ENCODE measurements at regions not wholly inside any gene's neighbourhood (a gene's known extent, or its start where the extent isn't known, plus 50 kb on each side); places are given as distances from the start of the nearest gene placed in this dataset.

- Histone ChIP-seq H3K4me3 (ENCODE audit: insufficient read depth, low read depth, low read length) (no peak overlapping the region), H3K4ac (ENCODE audit: low read depth, low read length) (no peak overlapping the region), H3K9me1 (ENCODE audit: insufficient read depth, low read length) (no peaks in the 10 kb centered on the region), H3K79me1 (ENCODE audit: low read depth in 1 of 2, low read length in 2 of 2) (no peaks in the 10 kb centered on the region), H3K23ac (ENCODE audit: low read depth, low read length) (no peak overlapping the region), H3K18ac (ENCODE audit: low read depth, low read length) (no peak overlapping the region), H4K5ac (ENCODE audit: low read depth, low read length) (no peak overlapping the region), H4K8ac (ENCODE audit: low read depth in 2 of 2, low read length in 2 of 2) (no peak overlapping the region), H2AFZ (replicated peaks; ENCODE audit: low read length, poor library complexity) (no peak overlapping the region), H2BK20ac (ENCODE audit: low read depth, low read length) (no peak overlapping the region), H2BK5ac (ENCODE audit: low read depth, low read length, poor library complexity, severe bottlenecking) (no peak overlapping the region), H3K9ac (ENCODE audit: low read depth, low read length) (no peak overlapping the region), H3K14ac (replicated peaks; ENCODE audit: low read depth, low read length) (no peak overlapping the region), H3K27ac (ENCODE audit: insufficient read depth, low read length) (no peak overlapping the region), H3K9me3 (ENCODE audit: control insufficient read depth, insufficient read depth, low read length) (peaks cover 21% of the 10 kb centered on the region), H2AK9ac (replicated peaks; ENCODE audit: low read depth, low read length, poor library complexity) (no peak overlapping the region), H3K4me1 (ENCODE audit: control insufficient read depth, insufficient read depth, low read length) (no peaks in the 10 kb centered on the region), H3K36me3 (ENCODE audit: control insufficient read depth, insufficient read depth, low read length) (no peaks in the 10 kb centered on the region), H4K20me1 (ENCODE audit: insufficient read depth, low read length) (no peaks in the 10 kb centered on the region), H4K91ac (ENCODE audit: insufficient read depth, low read depth, low read length) (no peak overlapping the region), H2BK120ac (ENCODE audit: low read depth, low read length) (no peak overlapping the region), H3K27me3 (ENCODE audit: control insufficient read depth, insufficient read depth, low read length) (no peaks in the 10 kb centered on the region), H2AK5ac (ENCODE audit: low read depth, low read length) (no peak overlapping the region), H3K4me2 (ENCODE audit: low read depth, low read length) (no peak overlapping the region), H3K56ac (ENCODE audit: extremely low read depth, insufficient read depth, low read length) (no peak overlapping the region), H2BK15ac (ENCODE audit: low read depth, low read length) (no peak overlapping the region)
- no TSS peak for BruUV-seq (replicated peaks)
- intact Hi-C loops (cut with micrococcal nuclease), result no loop called here
- no peak for TF ChIP-seq ELK1 (IDR thresholded peaks at IDR 0.05; ENCODE audit: borderline replicate concordance, low read depth, low read length)
- no peak for TF ChIP-seq FOS (IDR thresholded peaks at IDR 0.05; ENCODE audit: low read depth, low read length)
- TF ChIP-seq BHLHE40 (IDR thresholded peaks at IDR 0.05; ENCODE audit: low read depth, low read length), result no peak
- no peak for TF ChIP-seq POLR2A (IDR thresholded peaks at IDR 0.05; ENCODE audit: low read depth, low read length)
- TF ChIP-seq MAFK (IDR thresholded peaks at IDR 0.05; ENCODE audit: low read depth, low read length), result no peak
- no peak for TF ChIP-seq MAZ (IDR thresholded peaks at IDR 0.05; ENCODE audit: borderline replicate concordance, low read depth, low read length)
- no peak for TF ChIP-seq USF2 (IDR thresholded peaks at IDR 0.05; ENCODE audit: low read depth, low read length)
- no peak for TF ChIP-seq SMC3 (IDR thresholded peaks at IDR 0.05; ENCODE audit: low read depth, low read length)
- TF ChIP-seq CTCF (conservative IDR thresholded peaks at IDR 0.05; ENCODE audit: low read depth, low read length), result no peak
- no peak for TF ChIP-seq CHD1 (IDR thresholded peaks at IDR 0.05; ENCODE audit: low read depth, low read length)
- TF ChIP-seq MXI1 (IDR thresholded peaks at IDR 0.05; ENCODE audit: borderline replicate concordance, low read depth, low read length), result no peak
- POLR2A ChIA-PET (ENCODE audit: unreplicated experiment), result no interaction called here
- no CpG with 5 or more reads among the region's 12 CpGs for WGBS, 2 experiments (ENCODE audit: extremely low coverage in 2 of 2, insufficient read length in 1 of 2)
- CTCF ChIA-PET, result no interaction called here
- dilution Hi-C loops (cut with HindIII; ENCODE audit: low sequenced_read_pairs, unreplicated experiment), result no loop called here
- DNase-seq, result no peak
- ATAC-seq (ENCODE audit: low read depth), result no peak
- in situ Hi-C loops (cut with MboI; ENCODE audit: low sequenced_read_pairs), result no loop called here
Observed at GRCh38 chr7:156435486-156436231, 204.9 kb upstream of the RNF32 start.
